Muscle of back (tissue), 3 donors: ENCODE measurements at regions not wholly inside any gene's neighbourhood (a gene's known extent, or its start where the extent isn't known, plus 50 kb on each side); places are given as distances from the start of the nearest gene placed in this dataset.
"Not testable (repeated sequence)": the region's sequence is repeated elsewhere in the genome, so short reads cannot be mapped to it uniquely, and the experiment has no call there.

Experiments
- DNase-seq, 3 donors: peaks; one replicate each; pipeline versions ENCODE4 v3.0.0 to v3.0.0-alpha.2; 2013

DNA sequence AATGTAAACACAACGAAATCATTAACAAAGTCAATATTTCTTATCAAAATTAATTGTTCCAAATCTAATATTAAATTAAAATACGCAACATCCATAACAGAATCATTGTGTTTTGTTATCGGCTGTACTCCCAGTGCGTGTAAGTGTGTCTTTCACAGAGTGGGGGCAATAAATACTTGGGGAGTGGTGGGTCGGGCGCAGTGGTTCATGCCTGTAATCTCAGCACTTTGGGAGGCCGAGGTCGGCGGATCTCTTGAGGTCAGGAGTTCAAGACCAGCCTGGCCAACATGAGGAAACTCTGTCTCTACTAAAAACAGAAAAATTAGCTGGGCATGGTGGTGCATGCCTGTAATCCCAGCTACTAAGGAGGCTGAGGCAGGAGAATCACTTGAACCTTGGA lies 893.6 kb upstream of the SLITRK1 start:
- not testable (repeated sequence) for DNase-seq

DNA sequence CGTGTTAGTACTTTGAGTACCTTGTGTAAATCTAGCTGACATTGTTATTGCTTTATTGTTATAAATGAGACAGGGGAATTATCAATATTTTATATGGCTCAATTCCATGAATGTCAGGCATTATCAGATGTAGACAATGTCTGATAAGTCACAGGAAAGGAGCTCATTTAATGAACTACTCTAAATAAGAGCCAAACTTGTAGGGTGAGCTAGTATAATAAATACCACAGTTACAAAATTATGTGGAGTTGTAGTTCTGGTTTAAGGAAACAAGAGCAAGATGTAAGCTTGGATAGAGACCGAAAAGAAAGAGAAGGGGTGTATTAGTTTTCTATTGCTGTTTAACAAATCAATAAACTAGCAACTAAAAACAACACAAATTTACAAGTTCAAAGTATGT lies 891.8 kb upstream of the SLITRK1 start:
- DNase-seq: no peak

DNA sequence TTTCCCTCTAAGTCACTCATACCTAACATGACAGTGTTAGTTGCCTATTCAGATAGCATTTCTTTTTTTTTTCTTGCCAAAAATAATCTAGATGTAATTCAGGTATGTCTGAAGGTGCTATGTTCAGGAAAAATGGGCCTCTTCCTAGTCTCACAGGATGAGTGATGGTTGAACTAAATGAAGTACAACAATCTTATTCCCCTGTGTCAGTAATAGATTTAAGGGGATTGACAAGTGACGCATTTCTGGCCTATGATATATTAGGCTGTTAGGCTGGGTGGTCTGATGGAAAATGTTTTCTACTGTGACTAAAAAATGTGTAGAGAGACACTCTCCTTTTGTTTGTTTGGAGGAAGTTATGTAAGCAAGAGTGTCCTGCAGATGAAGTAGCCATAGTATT lies 878.7 kb upstream of the SLITRK1 start:
- no peak for DNase-seq

- no peak for DNase-seq
Measured at GRCh38 chr13:84749126-84749525, 866.9 kb upstream of the SLITRK1 start.

GRCh38 chr13:84745051-84745551 lies 862.8 kb upstream of the SLITRK1 start:
- no peak for DNase-seq

GRCh38 chr13:84744203-84744602 lies 861.9 kb upstream of the SLITRK1 start:
- DNase-seq: no peak

DNA sequence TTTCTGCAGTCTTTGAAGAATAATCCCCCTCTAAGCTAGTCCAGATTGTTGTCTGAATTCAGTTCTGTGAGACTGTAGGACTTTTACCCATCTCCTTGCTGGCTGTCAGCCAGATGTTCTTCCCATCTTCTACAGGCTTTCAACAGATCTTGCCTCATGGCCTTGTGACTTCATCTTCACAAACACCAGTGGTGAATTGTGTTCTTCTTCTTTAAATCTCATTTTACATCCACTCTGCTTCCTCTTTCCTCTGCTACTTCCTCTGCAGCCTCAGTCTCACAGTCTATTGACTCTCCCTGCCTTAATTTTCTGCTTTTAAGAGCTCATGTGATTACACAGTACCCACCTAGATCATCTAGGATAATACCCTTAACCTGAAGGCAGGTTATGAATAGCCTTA lies 859.0 kb upstream of the SLITRK1 start:
- peak in 1 of 3 donors; percentile 3 for DNase-seq

DNA sequence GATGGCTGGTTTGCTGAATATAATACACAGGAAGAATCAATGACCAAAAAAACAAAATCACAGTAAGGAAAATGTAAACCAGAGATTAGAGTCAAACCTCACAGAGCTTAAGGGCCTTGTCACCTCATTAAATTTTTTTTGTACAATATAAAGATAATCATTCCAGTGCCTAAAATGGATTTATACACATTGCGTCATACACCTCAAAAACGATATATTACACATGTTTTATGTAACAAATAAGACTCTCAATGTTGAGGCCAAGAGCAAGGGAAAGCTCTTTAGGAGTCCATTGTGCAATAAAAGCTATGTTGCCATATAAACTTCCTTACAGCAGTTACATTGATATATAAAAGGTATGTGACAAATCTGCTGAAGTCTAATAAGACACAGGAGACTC lies 856.7 kb upstream of the SLITRK1 start:
- no peak for DNase-seq

DNA sequence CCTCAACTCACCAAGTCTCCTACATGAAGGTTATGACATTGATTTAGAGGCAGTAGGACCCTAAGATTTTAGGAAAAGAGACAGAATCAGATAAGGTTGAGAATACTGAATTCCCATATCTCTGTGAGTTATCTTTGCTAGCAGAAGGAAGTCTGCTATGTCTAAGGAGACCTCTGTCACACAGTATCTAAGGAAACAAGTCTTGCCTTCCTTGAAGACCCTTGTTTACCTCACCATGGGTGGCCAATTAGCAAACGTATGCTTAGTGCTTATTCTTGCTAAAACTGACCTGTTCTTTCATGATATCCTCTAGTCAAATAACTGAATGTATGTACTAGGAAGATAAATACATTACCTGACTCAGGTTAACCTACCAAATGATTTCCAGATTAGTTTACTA lies 855.4 kb upstream of the SLITRK1 start:
- DNase-seq: no peak

DNA sequence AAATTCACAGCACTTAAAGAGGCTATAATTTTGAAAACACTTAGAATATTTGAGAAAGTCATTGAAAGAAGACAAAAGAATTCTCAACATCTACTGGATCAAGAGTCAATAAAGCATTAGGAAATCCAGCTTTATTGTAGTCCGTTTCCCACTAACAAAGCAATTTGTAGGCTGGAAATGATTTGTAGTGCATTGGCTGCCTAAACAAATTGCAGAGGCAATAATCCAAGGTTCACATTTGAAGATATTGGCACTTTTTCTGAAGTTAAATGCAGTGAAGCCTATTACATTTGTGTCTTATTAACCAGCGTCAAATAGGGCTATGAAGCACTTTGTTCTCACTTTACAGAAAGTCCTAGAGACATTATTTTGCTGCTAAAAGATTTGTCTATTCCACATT lies 848.1 kb upstream of the SLITRK1 start:
- no peak for DNase-seq

DNA sequence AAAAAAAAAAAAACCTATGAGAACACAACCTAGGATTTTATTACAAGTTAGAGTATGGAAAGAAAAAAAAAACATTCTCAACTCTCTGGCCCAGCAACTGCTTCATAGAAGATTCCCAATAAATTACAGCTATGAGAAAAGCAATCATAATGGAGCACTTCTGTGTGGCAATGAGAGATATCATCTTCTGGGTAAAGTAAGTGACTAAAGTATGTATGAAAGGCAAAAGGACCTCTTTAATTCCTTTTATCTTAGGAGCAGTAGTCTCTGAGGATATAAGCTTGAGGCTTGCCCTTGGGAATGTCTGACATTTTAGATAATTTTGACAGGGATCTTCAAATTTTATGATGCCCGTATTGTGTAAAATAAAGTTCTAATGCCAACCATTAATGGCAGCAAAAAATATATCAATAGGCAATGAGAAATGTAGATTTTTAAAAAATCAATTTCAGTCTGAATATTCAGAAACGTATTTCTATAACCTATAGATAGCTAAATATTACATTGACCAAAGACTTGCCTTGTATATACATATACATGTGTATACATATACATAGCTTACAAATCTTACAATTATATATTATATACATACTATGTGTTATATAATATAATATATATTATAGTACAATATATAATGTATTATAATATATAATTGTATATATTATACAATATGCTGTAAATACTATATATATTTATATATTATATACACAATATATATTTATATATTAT lies 823.9 kb upstream of the SLITRK1 start:
- no peak for DNase-seq

- no peak for DNase-seq
Measured at GRCh38 chr13:84702174-84702573, 819.9 kb upstream of the SLITRK1 start.

DNA sequence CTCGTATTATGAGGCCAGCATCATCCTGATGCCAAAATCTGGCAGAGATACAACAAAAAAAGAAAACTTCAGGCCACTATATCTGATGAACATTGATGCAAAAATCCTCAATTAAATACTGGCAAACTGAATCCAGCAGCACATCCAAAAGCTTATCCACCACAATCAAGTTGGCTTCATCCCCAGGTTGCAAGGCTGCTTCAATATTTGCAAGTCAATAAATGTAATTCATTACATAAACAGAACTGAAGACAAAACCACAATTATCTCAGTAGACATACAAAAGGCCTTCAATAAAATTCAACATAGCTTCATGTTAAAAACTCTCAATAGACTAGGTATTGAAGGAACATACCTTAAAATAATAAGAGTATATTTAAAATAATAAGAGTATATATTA lies 815.3 kb upstream of the SLITRK1 start:
- DNase-seq: not testable (repeated sequence)

GRCh38 chr13:84686973-84687372 lies 804.7 kb upstream of the SLITRK1 start:
- no peak for DNase-seq

GRCh38 chr13:84686458-84686857 lies 804.2 kb upstream of the SLITRK1 start:
- DNase-seq: no peak

GRCh38 chr13:84684804-84685203 lies 802.5 kb upstream of the SLITRK1 start:
- DNase-seq: no peak

DNA sequence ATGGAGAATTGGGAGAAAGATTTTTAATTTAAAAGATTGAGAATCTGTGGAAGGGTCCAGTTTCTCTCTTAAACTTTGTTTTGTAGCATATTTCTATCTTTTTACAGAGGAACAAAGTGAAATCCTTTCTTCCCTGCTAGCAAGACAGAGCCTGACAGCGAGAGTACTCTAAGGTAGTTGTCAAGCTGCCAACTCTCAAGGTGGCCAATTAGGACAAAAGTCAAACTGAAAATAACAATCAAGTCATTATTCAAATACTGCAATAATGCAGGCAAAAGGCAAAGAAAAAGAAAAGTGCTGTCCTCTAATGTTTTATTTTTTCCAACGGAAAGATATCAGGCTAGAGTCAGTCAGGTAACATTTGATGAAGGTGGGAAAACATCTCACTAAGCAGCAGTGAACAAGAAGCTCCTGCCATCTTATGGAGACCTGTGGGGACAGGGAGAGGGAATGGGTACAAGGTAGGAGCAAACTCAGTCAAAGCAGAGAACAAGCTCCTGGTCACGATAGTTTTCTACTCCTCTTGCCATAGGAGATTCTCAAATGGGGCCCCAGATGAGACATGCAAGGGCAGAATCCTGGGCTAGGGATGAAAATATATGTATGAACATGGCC lies 801.9 kb upstream of the SLITRK1 start:
- no peak for DNase-seq

DNA sequence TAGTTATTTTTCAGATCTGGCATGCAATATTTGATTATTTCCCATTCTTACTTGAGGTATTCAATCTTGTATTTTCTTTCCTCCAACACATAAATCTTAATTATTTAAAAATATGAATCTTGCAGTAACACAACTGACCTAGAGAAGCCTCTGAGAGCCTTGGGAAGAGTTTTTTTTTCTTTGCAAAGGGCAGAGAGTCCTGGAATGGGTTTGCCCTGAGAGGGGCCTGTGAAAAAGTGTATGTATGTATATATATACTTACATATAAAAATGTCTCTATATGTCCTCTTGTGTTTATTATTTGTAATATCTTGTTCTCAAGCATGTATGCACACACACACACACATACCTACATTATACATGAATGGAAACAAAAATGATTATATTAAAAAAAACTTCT lies 801.2 kb upstream of the SLITRK1 start:
- no peak for DNase-seq

DNA sequence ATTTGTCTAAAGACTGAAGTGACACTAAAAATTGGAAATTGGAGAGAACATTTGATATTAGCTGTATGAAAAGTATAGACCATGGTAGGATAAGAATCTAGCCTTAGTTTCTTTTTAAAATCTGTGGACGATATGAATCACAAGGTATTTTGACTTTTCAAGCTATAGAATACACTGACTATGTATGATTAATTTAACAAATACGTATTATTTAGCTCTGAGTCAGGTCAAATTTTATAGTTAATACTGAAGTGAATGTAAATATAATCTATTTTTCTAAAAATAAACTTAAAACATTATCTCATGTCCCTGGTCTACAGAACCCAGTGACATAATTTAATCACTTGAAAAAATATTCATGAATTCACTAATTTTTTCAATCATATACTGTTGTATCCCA lies 795.6 kb upstream of the SLITRK1 start:
- DNase-seq: no peak

- no peak for DNase-seq
Measured at GRCh38 chr13:84672616-84673015, 790.3 kb upstream of the SLITRK1 start.

GRCh38 chr13:84670245-84670644 lies 788.0 kb upstream of the SLITRK1 start:
- no peak for DNase-seq

DNA sequence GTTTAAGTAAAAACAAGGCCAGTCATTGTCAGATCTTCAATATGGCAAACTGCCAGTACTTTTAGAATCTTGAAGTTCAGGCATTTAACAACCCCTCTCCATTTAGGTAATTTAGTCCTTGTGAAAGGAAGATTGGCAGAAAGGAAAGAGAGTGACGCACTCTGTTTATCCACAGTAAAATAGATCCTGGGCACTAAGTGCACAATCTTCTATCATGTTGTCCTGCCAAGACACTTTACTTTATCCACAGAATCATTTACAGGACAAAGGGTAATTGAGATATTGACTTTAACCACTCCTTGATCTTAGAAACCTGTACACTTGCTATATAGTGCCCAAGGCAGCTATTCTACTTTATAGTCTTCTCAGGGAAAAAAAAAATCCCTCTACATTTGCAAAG lies 786.4 kb upstream of the SLITRK1 start:
- no peak for DNase-seq

- no peak for DNase-seq
Measured at GRCh38 chr13:84662491-84662890, 780.2 kb upstream of the SLITRK1 start.

DNA sequence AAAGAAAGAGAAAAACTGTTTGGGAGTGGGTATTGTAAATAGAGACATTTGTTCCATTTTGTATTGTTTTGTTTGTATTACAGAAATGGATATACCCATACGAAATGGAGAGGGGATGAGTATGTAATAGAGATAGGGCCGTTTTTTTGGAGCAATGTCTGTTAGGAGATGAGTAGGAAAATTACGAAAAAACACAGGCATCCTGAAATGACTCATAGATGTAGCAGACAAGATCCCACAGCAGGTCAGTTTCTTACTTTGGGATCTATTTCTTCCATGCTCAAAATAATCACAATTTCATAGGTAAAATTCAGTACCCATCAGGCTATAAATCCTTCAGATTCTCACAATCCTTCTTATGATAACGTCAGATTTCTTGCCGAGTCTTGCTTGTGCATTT lies 779.4 kb upstream of the SLITRK1 start:
- no peak for DNase-seq
